ENCODE measurements at regions not wholly inside any gene's neighbourhood (a gene's known extent, or its start where the extent isn't known, plus 50 kb on each side); places are given as distances from the start of the nearest gene placed in this dataset.

DNA sequence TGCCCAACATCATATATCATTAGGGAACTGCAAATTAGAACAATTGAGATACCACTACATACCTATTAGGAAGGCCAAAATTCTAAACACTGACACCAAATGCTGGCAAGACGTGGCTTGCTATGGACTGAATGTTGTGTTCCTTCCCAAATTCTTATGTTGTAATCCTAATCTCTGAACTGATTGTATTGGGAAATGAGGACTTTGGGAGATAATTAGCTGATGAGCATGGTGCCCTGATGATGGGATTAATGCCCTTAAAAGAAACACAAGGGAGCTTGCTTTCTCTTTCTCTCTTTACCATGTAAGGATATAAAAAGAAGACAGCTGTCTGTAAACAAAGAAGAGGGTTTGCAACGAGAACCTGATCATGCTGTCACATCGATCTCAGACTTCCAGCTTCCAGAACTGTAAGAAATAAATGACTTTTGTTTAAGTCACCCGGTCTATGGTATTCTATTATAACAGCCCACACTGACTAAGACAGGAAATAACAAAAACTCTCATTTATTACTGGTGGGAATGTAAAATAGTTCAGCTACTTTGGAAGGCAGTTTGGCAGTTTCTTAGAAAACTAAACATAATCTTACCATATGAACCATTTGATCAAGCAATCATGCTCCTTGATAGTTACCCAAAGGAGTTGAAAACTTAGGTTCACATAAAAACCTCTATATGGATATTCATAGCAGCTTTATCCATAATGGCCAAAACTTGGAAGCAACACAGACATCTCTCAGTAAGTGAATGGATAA is 458.3 kb upstream of the CBLB start:
- no peak overlapping the region for H3K27ac ChIP-seq
- H3K4me3 ChIP-seq = no peak overlapping the region
- H3K9me3 ChIP-seq = peaks cover 2 to 8% (median 7%) of the 10 kb centered on the region in 4 donors
- H3K27me3 ChIP-seq = no peaks in the 10 kb centered on the region
- peaks cover 0 to 5% (median 0%) of the 10 kb centered on the region in 4 donors for H3K4me1 ChIP-seq
- DNase-seq (no peak), ATAC-seq (ENCODE audit: low FRiP score in 2 of 2) (no peak)
- 51 to 65% methylated on average over 4 of the region's 4 CpGs for WGBS, 2 donors
- TF ChIP-seq, protein P1, sequence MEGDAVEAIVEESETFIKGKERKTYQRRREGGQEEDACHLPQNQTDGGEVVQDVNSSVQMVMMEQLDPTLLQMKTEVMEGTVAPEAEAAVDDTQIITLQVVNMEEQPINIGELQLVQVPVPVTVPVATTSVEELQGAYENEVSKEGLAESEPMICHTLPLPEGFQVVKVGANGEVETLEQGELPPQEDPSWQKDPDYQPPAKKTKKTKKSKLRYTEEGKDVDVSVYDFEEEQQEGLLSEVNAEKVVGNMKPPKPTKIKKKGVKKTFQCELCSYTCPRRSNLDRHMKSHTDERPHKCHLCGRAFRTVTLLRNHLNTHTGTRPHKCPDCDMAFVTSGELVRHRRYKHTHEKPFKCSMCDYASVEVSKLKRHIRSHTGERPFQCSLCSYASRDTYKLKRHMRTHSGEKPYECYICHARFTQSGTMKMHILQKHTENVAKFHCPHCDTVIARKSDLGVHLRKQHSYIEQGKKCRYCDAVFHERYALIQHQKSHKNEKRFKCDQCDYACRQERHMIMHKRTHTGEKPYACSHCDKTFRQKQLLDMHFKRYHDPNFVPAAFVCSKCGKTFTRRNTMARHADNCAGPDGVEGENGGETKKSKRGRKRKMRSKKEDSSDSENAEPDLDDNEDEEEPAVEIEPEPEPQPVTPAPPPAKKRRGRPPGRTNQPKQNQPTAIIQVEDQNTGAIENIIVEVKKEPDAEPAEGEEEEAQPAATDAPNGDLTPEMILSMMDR (IDR thresholded peaks at IDR 0.05) = no peak
- TF ChIP-seq POLR2AphosphoS5 (IDR thresholded peaks at IDR 0.05) = no peak
- no peaks in the 10 kb centered on the region for H3K36me3 ChIP-seq

DNA sequence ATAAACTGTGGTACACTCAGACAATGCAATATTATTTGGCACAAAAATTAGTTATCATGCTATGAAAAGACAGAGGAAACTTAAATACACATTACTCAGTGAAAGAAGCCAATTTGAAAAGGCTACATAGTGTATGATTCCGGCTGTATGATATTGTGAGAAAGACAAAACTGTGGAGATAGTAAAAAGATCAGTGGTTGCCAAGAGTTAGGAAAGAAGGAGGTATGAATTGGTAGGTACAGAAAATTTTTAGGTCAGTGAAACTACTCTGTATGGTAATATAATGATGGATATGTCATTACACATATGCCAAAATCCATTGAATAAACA is 458.8 kb upstream of the CBLB start:
- DNase-seq (no peak), ATAC-seq (ENCODE audit: low FRiP score in 2 of 2) (no peak)
- WGBS, 2 donors = 42 to 63% methylated on average over 1 of the region's 1 CpG
- H3K36me3 ChIP-seq = no peaks in the 10 kb centered on the region
- H3K9me3 ChIP-seq = peaks cover 2 to 8% (median 7%) of the 10 kb centered on the region in 4 donors
- no peak for TF ChIP-seq POLR2A (IDR thresholded peaks at IDR 0.05)
- TF ChIP-seq EP300 (IDR thresholded peaks at IDR 0.05) = no peak
- TF ChIP-seq, protein P1 (IDR thresholded peaks at IDR 0.05) = no peak
- no peak for TF ChIP-seq POLR2AphosphoS5 (IDR thresholded peaks at IDR 0.05)
- no peak overlapping the region for H3K27ac ChIP-seq
- no peak overlapping the region for H3K4me3 ChIP-seq
- no peaks in the 10 kb centered on the region for H3K27me3 ChIP-seq
- peaks cover 0 to 5% (median 0%) of the 10 kb centered on the region in 4 donors for H3K4me1 ChIP-seq

- Histone ChIP-seq H3K27ac (no peak overlapping the region), H3K36me3 (no peaks in the 10 kb centered on the region), H3K27me3 (no peaks in the 10 kb centered on the region), H3K4me1 (peaks cover 0 to 5% (median 0%) of the 10 kb centered on the region in 4 donors), H3K9me3 (peaks cover 2 to 8% (median 7%) of the 10 kb centered on the region in 4 donors), H3K4me3 (no peak overlapping the region)
- 85 to 92% methylated on average over 2 of the region's 2 CpGs for WGBS, 2 donors
- ATAC-seq (ENCODE audit: low FRiP score in 2 of 2) (no peak), DNase-seq (no peak)
- no peak for TF ChIP-seq EP300 (IDR thresholded peaks at IDR 0.05)
- TF ChIP-seq, protein P1 (IDR thresholded peaks at IDR 0.05) = no peak
- no peak for TF ChIP-seq POLR2AphosphoS5 (IDR thresholded peaks at IDR 0.05)
- no peak for TF ChIP-seq POLR2A (IDR thresholded peaks at IDR 0.05)
Measured at GRCh38 chr3:106328224-106328623, 459.4 kb upstream of the CBLB start.

DNA sequence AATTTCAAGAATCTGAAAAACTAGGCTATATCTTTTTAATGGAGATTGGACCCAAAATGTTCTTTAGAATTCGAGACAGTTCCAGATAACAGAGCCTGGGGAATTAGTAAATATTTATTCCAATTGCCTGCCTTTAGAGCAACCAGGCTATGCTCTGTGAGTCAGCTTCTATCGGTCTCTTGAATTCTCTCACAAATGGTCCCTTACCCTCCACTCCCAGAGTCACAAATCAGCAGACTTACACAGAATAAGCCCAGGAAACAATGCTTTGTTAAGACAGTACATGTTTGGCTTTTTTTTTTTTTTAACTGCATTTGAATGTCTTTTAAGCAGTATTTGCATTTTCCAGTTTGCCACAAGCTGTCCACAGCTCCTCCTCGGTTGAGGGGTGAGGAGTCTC is 460.7 kb upstream of the CBLB start:
- no peaks in the 10 kb centered on the region for H3K36me3 ChIP-seq
- DNase-seq = no peak
- TF ChIP-seq POLR2A (IDR thresholded peaks at IDR 0.05) (no peak), POLR2AphosphoS5 (IDR thresholded peaks at IDR 0.05) (no peak), EP300 (IDR thresholded peaks at IDR 0.05) (no peak)
- TF ChIP-seq, protein P1 (IDR thresholded peaks at IDR 0.05) = no peak
- no peak overlapping the region for H3K4me3 ChIP-seq
- peaks cover 0 to 5% (median 1%) of the 10 kb centered on the region in 4 donors for H3K9me3 ChIP-seq
- H3K27me3 ChIP-seq = no peaks in the 10 kb centered on the region
- peaks cover 0 to 5% (median 0%) of the 10 kb centered on the region in 4 donors for H3K4me1 ChIP-seq
- no peak overlapping the region for H3K27ac ChIP-seq
- no peak for ATAC-seq (ENCODE audit: low FRiP score in 2 of 2)
- 74 to 82% methylated on average over 3 of the region's 3 CpGs for WGBS, 2 donors

DNA sequence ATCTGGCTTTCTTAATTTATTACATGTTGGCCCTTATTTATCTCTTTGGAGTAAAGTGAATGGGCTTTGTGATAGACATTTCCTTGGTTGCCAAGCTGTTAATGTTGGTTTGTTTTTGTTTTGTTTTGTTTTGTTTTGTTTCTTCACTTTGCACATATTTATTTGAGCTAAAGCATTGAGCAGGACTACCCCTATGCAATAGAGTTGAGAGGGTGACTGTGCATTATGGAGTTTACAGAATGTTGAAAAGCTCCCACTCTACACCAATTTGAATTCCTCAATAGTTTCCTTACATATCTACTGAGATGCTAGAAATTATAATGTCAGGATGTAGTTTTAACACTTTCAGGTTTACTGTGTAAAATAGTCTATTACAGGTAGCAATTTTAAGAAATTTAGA is 462.8 kb upstream of the CBLB start:
- no peak for DNase-seq
- Histone ChIP-seq H3K4me3 (no peak overlapping the region), H3K4me1 (peaks cover 0 to 5% (median 0%) of the 10 kb centered on the region in 4 donors), H3K27ac (no peak overlapping the region), H3K36me3 (no peaks in the 10 kb centered on the region), H3K9me3 (no peaks in the 10 kb centered on the region), H3K27me3 (no peaks in the 10 kb centered on the region)
- no peak for ATAC-seq (ENCODE audit: low FRiP score in 2 of 2)
- TF ChIP-seq POLR2A (IDR thresholded peaks at IDR 0.05) = no peak

Measured in upper lobe of left lung (tissue), 6 donors.